NCI-H2107 treated with DMSO at 0.1 percent for 48 hours (cell line): ENCODE measurements at regions not wholly inside any gene's neighbourhood (a gene's known extent, or its start where the extent isn't known, plus 50 kb on each side); places are given as distances from the start of the nearest gene placed in this dataset.

Experiments
- DNase-seq: peaks from one replicate; lab custom pipeline; 2025; ENCODE audit not compliant: unreplicated experiment; lab: John Stamatoyannopoulos, UW

DNA sequence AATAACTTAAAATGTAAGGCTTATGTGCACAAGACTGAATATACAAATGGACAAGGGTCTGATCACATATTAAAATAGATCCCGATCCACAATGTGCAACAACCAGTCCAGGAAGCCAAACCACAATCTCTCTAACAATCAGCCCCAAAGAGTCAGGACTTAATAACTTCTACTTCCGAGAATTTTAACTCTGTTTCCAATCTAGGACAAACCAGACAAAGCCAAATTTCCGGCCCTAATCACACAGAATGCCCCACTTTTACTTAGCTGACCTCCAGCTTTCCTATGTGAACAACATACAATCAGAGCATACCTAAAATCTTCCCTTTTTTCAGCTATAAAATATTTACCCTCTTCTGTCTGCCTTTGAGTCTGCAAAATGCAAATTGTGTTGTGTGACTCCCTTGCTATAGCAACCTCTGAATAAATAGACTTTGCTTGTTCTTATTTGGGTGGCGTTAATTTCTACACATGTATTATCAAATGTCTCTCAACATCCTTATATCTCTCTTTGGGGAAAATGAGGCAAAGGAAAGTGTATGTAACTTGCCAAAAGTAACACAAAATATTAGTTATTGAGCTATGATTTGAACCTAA is 381.9 kb upstream of the MC4R start:
- DNase-seq: no peak

DNA sequence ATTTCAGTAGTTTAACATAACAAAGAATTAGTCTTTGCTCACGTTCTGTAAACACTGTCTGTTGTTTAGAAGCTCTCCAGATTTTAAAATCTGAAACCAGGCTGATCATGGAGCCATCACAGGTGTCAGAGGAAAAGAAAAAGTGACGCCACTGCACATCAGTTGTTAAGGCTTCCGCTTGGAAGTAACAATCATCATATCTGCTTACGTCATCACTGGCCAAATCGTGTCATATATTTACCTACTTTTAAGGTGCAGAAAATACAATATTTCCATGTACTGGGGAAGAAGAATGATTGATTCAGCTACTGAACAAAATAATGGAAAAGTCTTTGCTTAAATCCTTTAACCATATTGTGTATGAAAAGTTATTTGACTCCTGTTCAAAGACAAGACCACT is 382.6 kb upstream of the MC4R start:
- no peak for DNase-seq

DNA sequence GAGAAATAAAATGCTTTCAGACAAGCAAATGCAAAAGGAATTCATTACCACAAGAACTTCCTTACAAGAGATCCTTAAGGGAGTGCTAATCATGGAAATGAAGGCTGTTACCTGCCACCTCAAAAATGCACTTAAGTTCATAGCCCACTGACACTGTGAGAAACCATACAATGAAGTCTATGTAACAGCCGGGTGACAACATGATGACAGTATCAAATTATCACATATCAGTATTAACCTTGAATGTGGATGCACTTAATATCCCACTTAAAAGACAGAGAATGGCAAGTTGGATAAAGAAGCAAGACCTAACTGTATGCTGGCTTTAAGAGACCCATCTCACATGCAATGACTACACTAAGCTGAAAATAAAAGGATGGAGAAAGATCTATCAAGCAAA is 403.4 kb upstream of the MC4R start:
- no peak for DNase-seq

DNA sequence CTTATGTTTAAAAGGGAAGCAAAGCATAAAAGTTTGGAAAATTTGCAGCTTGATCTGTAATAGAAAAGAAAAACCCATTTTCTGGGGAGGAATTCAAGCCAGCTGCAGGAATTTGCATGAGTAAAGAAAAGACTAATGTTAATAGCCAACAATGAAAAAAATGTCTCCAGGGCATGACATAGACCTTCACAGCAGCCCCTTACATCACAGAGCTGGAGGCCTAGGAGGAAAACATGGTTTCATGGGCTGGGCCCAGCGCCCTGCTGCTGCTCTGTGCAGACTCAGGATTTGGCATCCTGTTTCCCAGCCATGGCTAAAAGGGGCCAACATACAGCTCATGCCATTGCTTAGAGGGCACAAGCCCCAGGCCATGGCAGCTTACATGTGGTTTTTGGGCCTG is 411.6 kb upstream of the MC4R start:
- no peak for DNase-seq

DNA sequence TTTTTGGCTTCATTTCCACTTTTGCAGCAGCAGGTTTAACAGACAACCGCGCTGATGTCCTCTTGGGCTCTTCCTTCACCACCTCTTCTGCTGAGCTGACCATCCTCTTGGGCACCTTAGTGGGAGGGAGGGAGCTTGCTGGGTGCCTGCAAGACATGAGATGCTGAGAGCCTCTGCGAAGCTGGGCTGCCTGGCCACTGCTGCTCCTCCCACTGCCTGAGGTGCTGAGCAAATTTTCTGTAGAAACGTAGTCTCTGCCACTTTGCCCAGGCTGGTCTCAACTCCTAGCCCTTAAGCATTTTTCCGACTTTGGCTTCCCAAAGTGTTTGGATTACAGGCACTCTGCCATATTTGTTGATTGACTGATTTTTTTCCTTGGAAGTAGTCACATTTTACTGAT is 422.2 kb upstream of the MC4R start:
- DNase-seq: no peak

DNA sequence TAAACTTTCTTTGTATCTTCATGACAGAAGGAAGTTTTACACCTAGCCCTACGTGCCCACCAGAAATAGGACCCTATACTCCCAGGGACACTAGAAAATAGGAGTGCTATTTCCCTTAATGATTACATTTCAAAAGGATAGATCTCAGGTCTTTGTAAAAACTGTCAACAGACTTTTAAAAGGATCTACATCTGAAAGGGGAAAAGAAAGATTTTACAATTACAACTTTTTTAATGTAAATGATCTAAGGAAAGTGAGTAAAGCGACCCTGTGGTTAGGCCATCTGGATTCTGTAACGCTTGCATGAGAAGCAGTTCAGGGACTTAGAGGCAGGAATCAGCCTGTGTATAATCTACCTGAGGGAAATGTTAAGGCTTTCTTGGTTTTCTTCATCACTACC is 431.8 kb upstream of the MC4R start:
- no peak for DNase-seq

DNA sequence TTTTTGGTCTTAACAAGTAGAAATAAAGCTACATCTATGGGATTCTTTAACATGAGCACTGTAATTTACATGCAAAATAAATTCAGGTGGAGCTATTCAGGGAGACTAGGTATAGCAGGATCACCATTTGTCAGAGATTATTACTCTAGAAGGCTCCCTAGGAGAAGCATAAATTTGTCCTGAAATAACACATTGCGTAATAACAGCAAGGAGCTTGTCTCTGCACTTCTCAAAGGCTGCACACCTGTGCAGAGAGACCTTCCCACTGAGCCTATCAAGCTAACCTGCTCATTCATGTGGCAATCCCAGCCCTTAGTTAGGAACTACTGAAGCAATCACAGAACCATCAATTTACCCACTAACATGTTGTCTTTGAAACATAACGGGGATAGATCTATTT is 437.4 kb upstream of the MC4R start:
- DNase-seq: peak; percentile 32

DNA sequence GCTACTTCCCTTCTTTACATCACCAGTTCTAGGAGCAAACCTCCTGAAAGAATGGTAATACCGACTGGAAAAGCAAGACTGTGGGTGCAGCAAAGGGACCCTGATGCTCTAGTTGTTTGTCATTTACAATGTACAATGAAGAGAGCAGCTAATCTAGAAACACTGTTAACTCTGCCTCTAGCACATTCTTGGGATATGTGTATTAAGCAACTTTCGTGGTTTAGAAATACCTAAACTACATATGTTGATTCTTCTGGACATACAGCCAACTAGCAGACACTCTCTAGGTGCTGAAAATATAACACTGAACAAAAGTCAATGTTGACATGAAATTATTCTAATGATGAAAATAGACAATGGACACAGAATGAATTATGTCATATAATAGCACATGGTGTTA is 440.3 kb upstream of the MC4R start:
- DNase-seq: no peak

DNA sequence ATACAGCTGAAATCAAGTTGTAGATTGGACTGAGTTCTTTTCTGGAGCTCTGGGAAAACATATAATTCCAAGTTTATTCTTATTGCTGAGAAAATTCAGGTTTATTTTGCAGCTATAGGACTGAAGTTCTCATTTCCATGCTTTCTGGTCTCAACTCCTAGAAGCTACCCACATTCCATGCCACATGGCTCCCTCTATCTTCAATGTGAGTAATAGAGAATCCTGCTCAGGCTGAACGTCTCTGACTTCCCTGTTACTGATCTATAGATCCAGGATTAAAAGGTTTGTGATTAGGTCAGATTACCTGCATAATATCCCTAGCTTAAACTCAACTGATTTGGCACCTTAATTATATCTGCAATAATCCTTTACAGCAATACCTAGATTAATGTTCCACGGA is 453.8 kb upstream of the MC4R start:
- no peak for DNase-seq

DNA sequence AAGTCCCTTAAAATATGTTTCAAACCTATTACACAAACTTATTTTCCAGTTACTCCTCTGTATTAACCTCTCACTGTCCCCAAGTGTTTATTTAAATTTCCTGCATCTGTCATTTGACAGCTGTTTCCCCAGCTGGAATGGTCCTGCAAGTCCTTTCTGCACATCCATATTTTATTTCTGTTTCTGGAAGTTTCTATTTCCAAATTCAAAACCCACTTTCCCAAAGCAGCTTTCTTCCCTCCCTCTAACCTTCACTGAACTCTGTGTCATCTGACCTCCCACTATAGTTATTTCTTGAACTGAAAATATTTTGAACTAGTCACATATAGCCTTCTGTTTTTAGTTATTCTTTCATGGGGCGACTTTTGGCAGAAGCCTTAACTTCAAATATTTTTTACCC is 459.4 kb upstream of the MC4R start:
- DNase-seq: no peak

DNA sequence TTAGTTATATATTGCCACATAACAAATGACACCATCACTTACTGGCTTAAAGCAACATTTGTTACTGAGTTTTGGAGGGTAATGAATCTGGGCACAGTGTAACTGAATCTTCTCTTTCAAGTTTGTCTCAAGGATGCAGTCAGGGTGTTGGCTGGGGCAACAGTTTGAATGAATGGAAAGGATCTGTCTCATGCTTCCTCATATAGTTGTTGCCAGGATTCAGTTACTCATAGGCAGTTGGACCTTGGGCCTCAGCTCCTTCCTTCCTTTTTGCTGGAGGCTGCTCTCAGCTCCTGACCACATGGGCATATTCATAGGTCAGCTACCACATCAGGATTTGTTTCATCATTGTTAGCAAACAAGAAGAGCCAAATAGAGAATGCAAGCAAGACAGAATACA is 466.1 kb upstream of the MC4R start:
- no peak for DNase-seq

DNA sequence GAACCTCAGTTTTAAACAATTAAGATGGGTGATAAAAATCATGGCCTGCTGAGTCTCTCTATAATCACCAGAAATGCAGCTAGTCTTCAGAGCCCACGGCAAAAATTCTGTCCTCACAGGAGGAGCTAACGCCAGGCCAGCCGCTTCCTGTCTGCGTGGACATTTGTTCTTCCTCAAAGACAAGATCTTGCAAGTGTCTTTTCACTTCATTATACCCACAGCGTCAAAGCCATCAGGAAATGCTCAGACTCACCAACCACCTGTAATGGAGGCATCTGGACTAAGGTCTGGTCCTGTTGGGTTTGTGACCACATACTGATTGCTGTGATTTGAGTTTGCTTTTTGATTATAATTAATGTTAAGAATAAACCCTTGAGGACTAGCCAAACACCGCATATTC is 473.8 kb upstream of the MC4R start:
- DNase-seq: no peak

DNA sequence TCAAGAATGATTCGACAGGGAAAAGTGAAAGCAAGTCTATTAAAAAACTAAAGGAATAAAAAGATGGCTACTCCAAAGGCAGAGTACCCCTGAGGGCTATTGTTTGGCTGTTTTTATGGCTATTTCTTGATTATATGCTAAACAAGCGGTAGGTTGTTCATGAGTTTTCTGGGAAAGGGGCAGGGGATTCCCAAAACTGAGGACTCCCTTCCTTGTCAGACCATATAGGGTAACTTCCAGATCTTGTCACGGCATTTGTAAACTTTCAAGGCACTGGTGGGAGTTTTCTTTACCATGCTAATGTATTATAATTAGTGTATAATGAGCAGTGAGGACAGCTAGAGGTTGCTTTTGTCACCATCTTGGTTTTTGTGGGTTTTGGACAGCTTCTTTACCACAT is 474.9 kb upstream of the MC4R start:
- DNase-seq: no peak

DNA sequence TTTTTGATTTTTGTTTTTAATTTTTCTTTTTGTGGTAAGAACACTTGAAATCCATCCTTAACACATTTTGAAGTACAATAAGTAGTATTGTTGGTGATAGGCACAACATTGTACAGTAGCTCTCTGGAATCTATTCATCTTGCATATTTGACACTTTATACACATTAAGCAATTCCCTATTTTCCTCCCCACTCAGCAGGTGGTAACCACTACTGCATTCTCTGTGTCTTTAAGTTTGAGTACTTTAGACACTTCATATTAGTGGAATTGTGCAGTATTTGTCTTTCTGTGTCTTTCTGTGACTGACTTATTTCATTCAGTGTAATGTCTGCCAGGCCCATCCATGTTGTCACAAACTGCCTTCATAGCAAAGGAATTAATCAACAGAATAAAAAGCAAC is 471.7 kb upstream of the CDH20 start:
- DNase-seq: peak; percentile 44

DNA sequence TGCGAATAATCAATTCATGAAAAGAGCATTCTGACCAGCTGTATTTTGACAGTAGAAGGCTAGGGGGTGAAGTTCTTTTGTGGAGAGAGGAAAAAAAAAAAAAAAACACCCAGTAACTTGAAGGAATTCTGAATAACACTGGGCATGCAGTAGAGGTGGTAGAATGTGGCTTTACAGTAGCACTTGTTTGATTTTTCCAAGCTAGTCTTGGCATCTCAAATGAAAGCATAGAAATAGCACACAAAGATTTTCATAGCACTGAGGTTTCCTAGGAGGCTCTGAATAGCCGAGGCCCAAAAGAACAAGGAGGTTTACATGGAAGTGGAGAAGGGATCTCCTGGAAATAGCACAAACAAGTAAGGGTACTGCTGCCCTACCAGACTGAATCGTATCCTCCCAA is 470.2 kb upstream of the CDH20 start:
- DNase-seq: no peak

DNA sequence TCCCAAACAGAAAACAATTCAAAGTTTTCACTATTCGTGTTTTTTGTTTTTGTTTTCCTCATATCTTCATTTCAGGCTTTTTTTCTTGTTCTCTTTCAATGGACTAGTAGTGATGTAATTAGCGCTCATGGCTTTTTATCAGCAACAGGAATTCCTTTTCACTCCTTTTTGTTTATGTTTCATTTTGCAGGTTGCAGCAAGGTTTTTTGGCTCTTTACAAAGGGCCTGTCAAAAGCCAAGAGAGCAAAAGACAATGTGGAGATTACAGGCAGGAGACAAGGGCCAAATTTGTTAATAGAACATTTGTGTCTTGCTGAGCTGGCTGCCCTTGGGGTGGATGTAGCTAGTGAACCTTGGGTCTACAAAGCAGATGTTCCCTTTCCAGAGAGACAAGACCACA is 467.4 kb upstream of the CDH20 start:
- no peak for DNase-seq

DNA sequence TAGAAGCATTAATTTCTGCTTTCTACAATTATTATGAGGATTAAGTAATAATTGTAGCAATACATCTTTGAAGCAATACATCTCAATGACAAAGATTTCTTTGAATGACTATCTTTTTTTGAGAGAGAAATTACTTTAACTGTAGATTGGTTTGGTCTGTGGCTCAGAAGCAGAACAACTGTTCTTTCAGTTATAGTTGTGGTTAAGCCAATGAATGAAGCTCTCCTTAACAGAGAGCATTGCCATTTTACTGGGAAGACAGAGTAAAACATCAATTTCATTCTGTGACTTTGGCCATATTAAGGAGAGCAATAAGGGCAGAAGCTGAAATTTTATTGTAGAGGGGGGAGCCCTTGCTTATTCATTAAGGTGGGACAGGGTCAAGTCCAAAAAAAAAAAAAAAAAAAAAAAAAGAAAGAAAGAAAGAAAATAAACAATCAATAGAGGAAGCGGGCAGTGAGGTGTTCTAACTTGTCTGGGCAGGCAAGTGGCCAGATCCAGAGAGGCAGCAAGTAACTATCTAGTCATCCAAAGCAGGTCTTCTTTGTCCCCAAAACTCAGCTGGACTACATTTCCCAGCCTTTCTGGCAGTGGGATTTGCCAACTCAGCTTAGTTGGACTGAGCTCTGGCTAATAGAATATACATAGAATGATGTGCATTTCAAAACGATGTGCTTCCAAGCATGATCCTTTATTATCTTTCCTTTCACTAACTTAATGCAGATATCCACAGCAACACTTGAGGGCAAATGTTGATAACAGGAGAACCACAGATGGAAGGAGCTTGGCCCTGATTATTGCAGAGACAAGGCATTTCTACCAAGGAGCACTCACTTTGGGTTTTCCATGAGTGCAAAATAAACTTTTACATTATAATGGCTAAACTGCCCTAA is 462.7 kb upstream of the CDH20 start:
- DNase-seq: no peak

DNA sequence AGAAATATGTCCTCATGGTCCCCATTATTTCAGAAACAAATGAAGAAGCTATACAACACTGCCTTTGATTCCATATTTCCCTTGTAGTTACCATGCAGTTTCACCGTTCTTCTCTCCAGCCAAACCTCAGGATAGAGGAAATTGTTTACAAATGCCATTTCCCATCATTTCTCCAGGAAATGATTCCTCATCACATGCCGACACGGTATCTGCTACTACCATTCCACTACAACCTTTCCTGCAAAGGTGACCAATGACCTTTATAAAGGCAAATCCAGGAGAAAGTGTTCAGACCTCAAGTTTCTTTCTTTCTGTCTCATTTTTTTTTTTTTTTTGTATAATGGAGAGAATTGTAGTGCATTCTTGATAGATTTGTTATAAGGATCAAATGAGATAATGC is 460.8 kb upstream of the CDH20 start:
- no peak for DNase-seq

DNA sequence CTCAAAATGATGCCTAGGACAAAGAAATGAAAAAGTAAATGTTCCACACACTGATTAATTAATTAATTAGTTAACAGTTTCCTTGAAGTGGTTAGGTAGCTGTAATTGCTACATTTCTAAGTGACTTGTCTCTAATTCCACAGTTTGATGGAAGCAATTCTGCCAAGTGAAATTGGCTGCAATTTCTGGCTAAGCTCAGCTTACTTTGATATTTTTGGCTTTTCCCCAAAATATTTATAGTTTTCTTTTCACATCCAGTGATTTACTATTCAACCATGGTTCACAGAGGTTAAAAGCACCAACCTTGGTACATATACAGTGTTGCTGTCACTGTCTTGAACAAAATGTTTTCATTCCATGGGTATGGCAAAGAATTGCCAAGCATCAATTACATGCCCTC is 459.5 kb upstream of the CDH20 start:
- DNase-seq: no peak

DNA sequence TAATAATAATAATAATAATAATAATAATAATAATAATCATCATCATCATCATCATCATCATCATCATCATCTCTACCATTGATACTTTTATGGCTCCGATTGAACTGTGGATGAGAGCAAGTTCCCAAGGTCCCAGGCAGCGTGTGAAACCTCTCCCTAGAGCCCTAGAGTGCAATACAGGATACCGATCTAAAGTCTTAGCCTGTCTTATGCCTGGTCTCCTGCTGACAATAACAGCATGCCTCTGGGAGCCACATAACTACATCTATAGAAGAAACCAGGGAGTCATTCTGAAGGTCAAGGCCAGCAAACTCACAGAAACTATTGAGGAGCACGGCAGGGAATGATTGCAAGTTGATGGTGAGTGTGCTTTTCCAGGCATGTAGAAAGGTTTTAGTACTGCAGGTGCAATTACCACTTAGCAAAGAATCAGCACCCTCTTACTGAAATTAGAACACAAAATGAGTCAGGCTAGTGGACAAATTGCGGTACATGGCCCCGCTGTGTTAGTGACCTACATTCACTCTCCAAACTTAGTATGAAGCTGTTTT is 457.2 kb upstream of the CDH20 start:
- no peak for DNase-seq

DNA sequence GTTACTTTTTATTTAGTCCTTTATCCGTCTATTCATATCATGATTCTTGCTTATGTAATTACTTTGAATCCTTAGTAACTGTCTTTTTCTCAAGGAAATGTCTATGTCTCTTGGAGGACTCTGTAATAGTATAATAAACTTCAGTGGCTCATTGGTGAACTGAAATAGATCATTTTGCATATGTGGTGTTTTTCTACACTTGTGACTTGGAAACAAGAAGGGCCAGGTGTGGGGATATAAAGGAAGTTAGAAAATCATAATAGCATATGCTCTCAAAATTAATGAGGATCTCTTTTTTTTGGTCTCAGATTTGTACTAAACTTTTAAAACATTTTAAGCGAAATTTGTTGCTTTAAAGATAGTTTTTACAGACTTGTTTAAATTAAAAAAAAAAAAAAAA is 453.0 kb upstream of the CDH20 start:
- no peak for DNase-seq

DNA sequence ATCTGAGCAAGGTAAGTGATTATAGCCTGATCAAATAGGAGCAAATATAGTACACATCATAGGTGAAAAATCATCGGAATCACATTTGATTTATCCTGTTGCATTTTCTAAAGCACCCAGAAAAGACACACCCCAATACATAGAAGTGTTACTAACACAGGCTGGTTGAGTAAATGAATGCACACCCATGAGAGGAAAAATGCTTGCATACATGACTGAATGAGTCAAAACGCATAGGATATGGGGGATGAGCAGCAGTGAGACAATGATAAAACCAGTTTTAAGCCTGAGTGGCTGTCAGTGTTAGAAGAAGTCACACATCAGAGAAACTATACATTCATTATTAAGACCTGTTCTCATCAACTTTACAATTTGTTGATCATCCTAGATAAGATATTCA is 449.6 kb upstream of the CDH20 start:
- DNase-seq: no peak
